SK-N-SH (cell line): ENCODE measurements at regions not wholly inside any gene's neighbourhood (a gene's known extent, or its start where the extent isn't known, plus 50 kb on each side); places are given as distances from the start of the nearest gene placed in this dataset.

Experiments
- CTCF ChIA-PET: fragments of 300-600, 350-600 bp; formaldehyde crosslinking; extraction: SDS; loops from one replicate; lab custom pipeline; 2021; lab: Yijun Ruan, JAX
- POLR2A ChIA-PET: fragments of 350-600 bp; sonication (Branson Sonifier 250); formaldehyde crosslinking; extraction: SDS; loops from one replicate; lab custom pipeline; 2020; ENCODE audit warnings: antibody characterized with exemption, inconsistent platforms; lab: Yijun Ruan, JAX
- DNase-seq: peaks from one replicate; pipeline ENCODE4 v3.0.0; 2012
- H2AFZ ChIP-seq: fragments of 200-600 bp; sonication (generic); 2 replicates; pipeline ENCODE4 v1.8.1; 2016; ENCODE audit warnings: antibody characterized with exemption, mild to moderate bottlenecking, low read depth
- H3F3A ChIP-seq: fragments of 200-600 bp; sonication (generic); replicated peaks from 2 replicates; pipeline ENCODE3; 2016; ENCODE audit warnings: antibody characterized with exemption, mild to moderate bottlenecking; ENCODE audit not compliant: insufficient read depth
- H3K27ac ChIP-seq, 2 experiments: fragments of 200-500 bp in 1 of 2; fragments of 200-600 bp in 1 of 2; sonication (Bioruptor generic) in 1 of 2; sonication (generic), shearing (Covaris generic) in 1 of 2; 2 replicates each; pipeline versions ENCODE4 v1.5.1 to v1.6.1; 2014 to 2016; ENCODE audit warnings: low read depth in 2 of 2, inconsistent platforms in 1 of 2, low read length in 1 of 2, mild to moderate bottlenecking in 1 of 2, mixed read lengths in 1 of 2
- H3K27me3 ChIP-seq: fragments of 200-600 bp; sonication (generic), shearing (Covaris generic); 2 replicates; pipeline ENCODE4 v1.6.1; 2016; ENCODE audit warnings: mixed run types; ENCODE audit not compliant: insufficient read depth
- H3K36me3 ChIP-seq, 2 experiments: fragments of 200-500 bp in 1 of 2; fragments of 200-600 bp in 1 of 2; sonication (Bioruptor generic) in 1 of 2; sonication (generic) in 1 of 2; replicated peaks in 1 of 2; 2 replicates each; pipeline versions ENCODE3 to v1.5.1; 2014 to 2016; ENCODE audit warnings: low read length in 1 of 2, mild to moderate bottlenecking in 1 of 2; ENCODE audit not compliant: insufficient read depth in 2 of 2, control insufficient read depth in 1 of 2
- H3K4me1 ChIP-seq, 2 experiments: fragments of 200-500 bp in 1 of 2; fragments of 200-600 bp in 1 of 2; sonication (Bioruptor generic) in 1 of 2; sonication (generic), shearing (Covaris generic) in 1 of 2; 2 replicates each; pipeline versions ENCODE4 v1.5.1 to v1.6.1; 2014 to 2016; ENCODE audit warnings: low read depth in 1 of 2, low read length in 1 of 2, mixed run types in 1 of 2; ENCODE audit not compliant: insufficient read depth in 2 of 2, control insufficient read depth in 1 of 2
- H3K4me2 ChIP-seq: fragments of 200-600 bp; sonication (generic), shearing (Covaris generic); 2 replicates; pipeline ENCODE4 v1.6.1; 2017; ENCODE audit warnings: mixed run types
- H3K4me3 ChIP-seq, 2 experiments: fragments of 200-500 bp in 1 of 2; fragments of 200-600 bp in 1 of 2; sonication (Bioruptor generic) in 1 of 2; sonication (generic), shearing (Covaris generic) in 1 of 2; 2 replicates each; pipeline versions ENCODE4 v1.5.1 to v1.8.1; 2014 to 2016; ENCODE audit warnings: low read depth in 2 of 2, inconsistent platforms in 1 of 2, low read length in 1 of 2, mild to moderate bottlenecking in 1 of 2, mixed read lengths in 1 of 2, moderate library complexity in 1 of 2
- H3K79me2 ChIP-seq: fragments of 200-600 bp; sonication (generic); 2 replicates; pipeline ENCODE4 v1.8.1; 2017; ENCODE audit warnings: mild to moderate bottlenecking; ENCODE audit not compliant: insufficient read depth
- H3K9ac ChIP-seq: fragments of 200-600 bp; sonication (generic); 2 replicates; pipeline ENCODE4 v1.6.1; 2017; ENCODE audit warnings: mixed run types
- H3K9me2 ChIP-seq: fragments of 200-600 bp; sonication (generic); 2 replicates; pipeline ENCODE4 v1.6.1; 2017; ENCODE audit warnings: mixed run types
- H3K9me3 ChIP-seq: fragments of 200-600 bp; sonication (generic); 2 replicates; pipeline ENCODE4 v1.6.1; 2017; ENCODE audit warnings: mixed run types, mild to moderate bottlenecking, moderate library complexity
- H4K20me1 ChIP-seq: fragments of 200-600 bp; sonication (generic); 2 replicates; pipeline ENCODE4 v1.6.1; 2017; ENCODE audit warnings: mild to moderate bottlenecking, mixed run types; ENCODE audit not compliant: insufficient read depth
- ELF1 ChIP-seq: IDR thresholded peaks from 2 replicates; pipeline ENCODE4 v1.4.0; 2012
- EZH2phosphoT487 ChIP-seq: fragments of 200-600 bp; sonication (generic); IDR thresholded peaks from 2 replicates; pipeline ENCODE4 v1.6.1; 2017; ENCODE audit warnings: low read depth, mixed run types, mild to moderate bottlenecking, antibody characterized with exemption, moderate library complexity, borderline replicate concordance
- FOSL2 ChIP-seq: IDR thresholded peaks from 2 replicates; pipeline ENCODE4 v1.4.0; 2012; ENCODE audit warnings: low read depth, mild to moderate bottlenecking, moderate library complexity, borderline replicate concordance
- FOXJ3 ChIP-seq: sonication (generic); formaldehyde crosslinking; IDR thresholded peaks from 2 replicates; pipeline ENCODE4 v1.5.1; 2020; ENCODE audit warnings: mild to moderate bottlenecking, missing genetic modification reagents
- FOXM1 ChIP-seq: IDR thresholded peaks from 2 replicates; pipeline ENCODE4 v1.4.0; 2012; ENCODE audit warnings: low read depth, mild to moderate bottlenecking
- GATA2 ChIP-seq: sonication (generic); formaldehyde crosslinking; IDR thresholded peaks from 2 replicates; pipeline ENCODE4 v1.5.0; 2020; ENCODE audit warnings: mild to moderate bottlenecking, missing genetic modification reagents
- JUND ChIP-seq: IDR thresholded peaks from 2 replicates; pipeline ENCODE4 v1.4.0; 2012
- MXI1 ChIP-seq: IDR thresholded peaks from 2 replicates; pipeline ENCODE4 v1.6.1; 2012; ENCODE audit warnings: mild to moderate bottlenecking, low read depth, low read length, improper control_type of control experiment
- POLR2AphosphoS5 ChIP-seq: IDR thresholded peaks from 2 replicates; pipeline ENCODE4 v1.6.1; 2012; ENCODE audit warnings: low read depth, low read length
- SMC3 ChIP-seq: IDR thresholded peaks from 2 replicates; pipeline ENCODE4 v1.6.1; 2012; ENCODE audit warnings: low read depth, low read length, improper control_type of control experiment
- TAF1 ChIP-seq: IDR thresholded peaks from 2 replicates; pipeline ENCODE4 v1.6.1; 2012; ENCODE audit warnings: low read depth, mild to moderate bottlenecking, low read length, moderate library complexity, borderline replicate concordance
- TCF12 ChIP-seq: IDR thresholded peaks from 2 replicates; pipeline ENCODE4 v1.4.0; 2012
- WGBS: methylation state at CpG from one replicate; pipeline ENCODE4 v1.1.6; 2017; ENCODE audit warnings: low lambda C conversion rate; 5-methylcytosine and 5-hydroxymethylcytosine counted together
- TF ChIP-seq, protein P1 (sequence below): IDR thresholded peaks from 2 replicates; pipeline ENCODE4; 2012
- TF ChIP-seq, protein P2 (sequence below): IDR thresholded peaks from 2 replicates; pipeline ENCODE4 v1.4.0; 2012; ENCODE audit warnings: low read depth
- TF ChIP-seq, protein P3 (sequence below): IDR thresholded peaks from 2 replicates; pipeline ENCODE4 v1.4.0; 2012; ENCODE audit warnings: low read depth, borderline replicate concordance
- TF ChIP-seq, protein P4 (sequence below): fragments of 150-350 bp; IDR thresholded peaks from 2 replicates; pipeline ENCODE4 v1.6.1; 2017; ENCODE audit warnings: antibody characterized with exemption, low read length, low read depth, borderline replicate concordance

DNA sequence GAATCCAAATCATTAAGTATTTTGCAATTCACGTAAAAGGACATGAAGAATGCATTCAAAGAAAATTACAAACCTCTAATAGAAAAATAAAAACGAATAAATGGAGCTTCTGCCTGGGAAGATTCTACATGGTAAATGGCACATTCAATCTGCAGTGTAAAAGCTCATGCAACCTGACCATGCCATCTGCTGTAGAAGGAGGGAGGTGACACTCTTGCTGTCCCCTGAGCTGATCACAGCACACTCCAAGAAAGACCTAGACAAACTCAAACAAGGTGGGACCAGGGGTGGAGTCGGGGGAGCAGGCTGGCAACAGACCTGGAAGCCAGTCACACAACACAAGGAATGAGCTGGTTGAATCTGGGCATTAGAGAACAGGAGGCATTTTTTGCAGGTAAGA, 101.8 kb downstream of the BDH1 start (continued):
- no peak for TF ChIP-seq TAF1
- TF ChIP-seq JUND = no peak
- TF ChIP-seq, all 33 proteins: peak for 3

DNA sequence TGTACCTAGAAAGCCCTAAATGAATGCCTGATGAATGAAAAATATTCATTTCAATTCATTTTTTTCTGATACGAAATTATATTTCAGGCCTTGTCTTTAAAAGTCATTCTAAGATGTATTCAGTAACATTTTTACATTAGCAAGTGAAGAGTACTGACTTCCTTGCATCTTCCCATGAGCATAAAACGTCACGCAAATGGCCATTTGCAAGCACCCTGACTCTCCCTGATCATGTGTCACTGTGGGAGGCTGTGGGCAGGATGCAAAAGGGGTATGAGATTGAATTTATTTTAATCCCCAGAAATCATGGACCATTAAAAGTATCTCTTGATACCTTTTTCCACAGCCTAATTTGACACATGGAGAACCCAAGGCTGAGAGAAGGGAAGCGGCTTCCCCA, 105.0 kb downstream of the BDH1 start:
- ChIA-PET POLR2A (no interaction called here), CTCF (no interaction called here)
- Histone ChIP-seq H3K9ac (no peak overlapping the region), H3K9me3 (no peaks in the 10 kb centered on the region), H3K36me3 (no peaks in the 10 kb centered on the region), H2AFZ (no peak overlapping the region), H3F3A (no peaks in the 10 kb centered on the region), H3K9me2 (no peaks in the 10 kb centered on the region), H3K4me1 (peaks cover 0 to 2% of the 10 kb centered on the region in 2 experiments; a peak in 1 of 4 replicates), H3K27me3 (no peaks in the 10 kb centered on the region), H4K20me1 (no peaks in the 10 kb centered on the region), H3K4me2 (no peak overlapping the region), H3K27ac (no peak overlapping the region), H3K4me3 (no peak overlapping the region), H3K79me2 (no peaks in the 10 kb centered on the region)
- no peak for DNase-seq
- 82% methylated on average over 4 of the region's 4 CpGs for WGBS
- TF ChIP-seq POLR2AphosphoS5 = no peak
- no peak for TF ChIP-seq ELF1
- TF ChIP-seq TCF12 = no peak
- TF ChIP-seq FOXJ3 = no peak
- TF ChIP-seq, protein P1, sequence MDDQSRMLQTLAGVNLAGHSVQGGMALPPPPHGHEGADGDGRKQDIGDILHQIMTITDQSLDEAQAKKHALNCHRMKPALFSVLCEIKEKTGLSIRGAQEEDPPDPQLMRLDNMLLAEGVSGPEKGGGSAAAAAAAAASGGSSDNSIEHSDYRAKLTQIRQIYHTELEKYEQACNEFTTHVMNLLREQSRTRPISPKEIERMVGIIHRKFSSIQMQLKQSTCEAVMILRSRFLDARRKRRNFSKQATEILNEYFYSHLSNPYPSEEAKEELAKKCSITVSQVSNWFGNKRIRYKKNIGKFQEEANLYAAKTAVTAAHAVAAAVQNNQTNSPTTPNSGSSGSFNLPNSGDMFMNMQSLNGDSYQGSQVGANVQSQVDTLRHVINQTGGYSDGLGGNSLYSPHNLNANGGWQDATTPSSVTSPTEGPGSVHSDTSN = no peak
- TF ChIP-seq, protein P2, sequence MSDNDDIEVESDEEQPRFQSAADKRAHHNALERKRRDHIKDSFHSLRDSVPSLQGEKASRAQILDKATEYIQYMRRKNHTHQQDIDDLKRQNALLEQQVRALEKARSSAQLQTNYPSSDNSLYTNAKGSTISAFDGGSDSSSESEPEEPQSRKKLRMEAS = no peak
- TF ChIP-seq FOSL2 = no peak
- no peak for TF ChIP-seq JUND
- TF ChIP-seq SMC3 = no peak
- no peak for TF ChIP-seq MXI1
- TF ChIP-seq, protein P3, sequence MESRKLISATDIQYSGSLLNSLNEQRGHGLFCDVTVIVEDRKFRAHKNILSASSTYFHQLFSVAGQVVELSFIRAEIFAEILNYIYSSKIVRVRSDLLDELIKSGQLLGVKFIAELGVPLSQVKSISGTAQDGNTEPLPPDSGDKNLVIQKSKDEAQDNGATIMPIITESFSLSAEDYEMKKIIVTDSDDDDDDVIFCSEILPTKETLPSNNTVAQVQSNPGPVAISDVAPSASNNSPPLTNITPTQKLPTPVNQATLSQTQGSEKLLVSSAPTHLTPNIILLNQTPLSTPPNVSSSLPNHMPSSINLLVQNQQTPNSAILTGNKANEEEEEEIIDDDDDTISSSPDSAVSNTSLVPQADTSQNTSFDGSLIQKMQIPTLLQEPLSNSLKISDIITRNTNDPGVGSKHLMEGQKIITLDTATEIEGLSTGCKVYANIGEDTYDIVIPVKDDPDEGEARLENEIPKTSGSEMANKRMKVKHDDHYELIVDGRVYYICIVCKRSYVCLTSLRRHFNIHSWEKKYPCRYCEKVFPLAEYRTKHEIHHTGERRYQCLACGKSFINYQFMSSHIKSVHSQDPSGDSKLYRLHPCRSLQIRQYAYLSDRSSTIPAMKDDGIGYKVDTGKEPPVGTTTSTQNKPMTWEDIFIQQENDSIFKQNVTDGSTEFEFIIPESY = no peak
- TF ChIP-seq FOXM1 = no peak
- no peak for TF ChIP-seq EZH2phosphoT487
- TF ChIP-seq GATA2 = no peak
- TF ChIP-seq, protein P4, sequence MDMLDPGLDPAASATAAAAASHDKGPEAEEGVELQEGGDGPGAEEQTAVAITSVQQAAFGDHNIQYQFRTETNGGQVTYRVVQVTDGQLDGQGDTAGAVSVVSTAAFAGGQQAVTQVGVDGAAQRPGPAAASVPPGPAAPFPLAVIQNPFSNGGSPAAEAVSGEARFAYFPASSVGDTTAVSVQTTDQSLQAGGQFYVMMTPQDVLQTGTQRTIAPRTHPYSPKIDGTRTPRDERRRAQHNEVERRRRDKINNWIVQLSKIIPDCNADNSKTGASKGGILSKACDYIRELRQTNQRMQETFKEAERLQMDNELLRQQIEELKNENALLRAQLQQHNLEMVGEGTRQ = no peak
